GM12875 (cell line): ENCODE measurements at regions not wholly inside any gene's neighbourhood (a gene's known extent, or its start where the extent isn't known, plus 50 kb on each side); places are given as distances from the start of the nearest gene placed in this dataset.

Experiments
- H3K4me3 ChIP-seq: one replicate; pipeline ENCODE4 v1.5.1; 2011; ENCODE audit warnings: low read depth, low read length, control low read depth
- CTCF ChIP-seq: IDR thresholded peaks from 2 replicates; pipeline ENCODE4 v1.5.1; 2011; ENCODE audit warnings: low read depth, mild to moderate bottlenecking, control low read depth, inconsistent platforms, low read length, moderate library complexity, borderline replicate concordance; ENCODE audit not compliant: insufficient read depth

DNA sequence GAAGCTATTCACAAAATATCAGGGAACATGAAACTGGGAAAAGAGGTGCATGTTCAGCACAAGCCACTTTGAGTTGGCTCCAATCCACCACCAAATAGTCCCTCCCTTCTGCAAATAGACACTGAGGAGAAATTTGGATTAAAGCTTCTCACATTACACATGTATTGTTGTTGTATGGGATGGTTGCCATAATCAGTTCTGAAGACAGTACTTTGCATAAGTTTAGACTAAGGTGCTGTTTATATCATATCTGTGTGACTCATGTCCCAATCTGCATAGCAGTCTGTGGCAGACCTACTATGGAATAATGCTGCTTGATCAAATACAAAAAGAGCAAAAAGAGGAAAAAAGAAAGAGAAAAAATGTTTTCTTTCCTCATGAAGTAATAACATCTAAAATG, 376.7 kb upstream of the DDI1 start:
- no peak overlapping the region for H3K4me3 ChIP-seq
- no peak for TF ChIP-seq CTCF

- H3K4me3 ChIP-seq, result no peak overlapping the region
- no peak for TF ChIP-seq CTCF
Observed at GRCh38 chr11:103661185-103661584, 375.3 kb upstream of the DDI1 start.

DNA sequence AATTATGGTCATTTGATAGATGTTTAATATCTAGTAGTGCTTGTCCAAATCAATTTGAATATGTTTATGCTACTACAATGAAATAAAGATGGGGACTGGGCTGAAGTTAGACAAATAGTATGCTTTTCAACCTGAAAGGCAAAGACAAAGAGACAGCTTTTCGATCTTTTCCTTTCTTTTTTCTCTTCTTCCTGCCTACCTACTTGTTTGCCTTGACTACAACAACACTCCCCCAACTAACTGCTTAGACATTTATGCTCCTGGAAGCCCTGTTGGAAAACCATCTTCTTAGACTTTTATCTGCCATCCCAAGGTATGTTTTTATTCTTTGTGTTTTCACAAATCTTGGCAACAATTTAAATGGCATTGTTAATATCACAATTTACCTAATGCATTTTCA, 374.4 kb upstream of the DDI1 start:
- no peak overlapping the region for H3K4me3 ChIP-seq
- no peak for TF ChIP-seq CTCF

- H3K4me3 ChIP-seq, result no peak overlapping the region
- TF ChIP-seq CTCF, result no peak
Observed at GRCh38 chr11:103662880-103663279, 373.6 kb upstream of the DDI1 start.

- TF ChIP-seq CTCF, result no peak
- no peak overlapping the region for H3K4me3 ChIP-seq
Observed at GRCh38 chr11:103668859-103669258, 367.6 kb upstream of the DDI1 start.

GRCh38 chr11:103671143-103671651, 365.2 kb upstream of the DDI1 start:
- no peak overlapping the region for H3K4me3 ChIP-seq
- TF ChIP-seq CTCF, result peak; percentile 31; the same call in 1 of the 2 replicates

DNA sequence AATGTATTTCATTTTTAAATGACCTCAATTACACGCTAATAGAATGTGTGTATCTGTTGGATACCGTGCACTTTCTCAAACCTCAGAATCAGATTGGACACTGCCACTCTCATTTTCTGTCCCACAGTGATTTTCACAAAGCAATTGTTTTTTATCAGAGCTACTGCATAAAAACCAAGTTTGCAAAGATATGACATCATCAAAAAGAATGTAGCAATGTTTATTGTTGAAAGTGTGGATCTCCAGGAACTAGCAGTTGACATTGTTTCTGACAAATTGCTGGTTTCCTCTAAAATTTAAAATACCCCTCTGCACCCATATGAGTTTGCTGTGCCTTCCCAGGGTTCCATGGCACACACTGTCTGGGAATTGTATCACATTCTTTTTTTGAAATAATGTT, 362.7 kb upstream of the DDI1 start:
- no peak overlapping the region for H3K4me3 ChIP-seq
- no peak for TF ChIP-seq CTCF
